Esophagus squamous epithelium (tissue), 5 donors: ENCODE measurements at regions not wholly inside any gene's neighbourhood (a gene's known extent, or its start where the extent isn't known, plus 50 kb on each side); places are given as distances from the start of the nearest gene placed in this dataset.

Experiments used
- DNase-seq: peaks from one replicate; lab custom pipeline; 2025; lab: John Stamatoyannopoulos, UW
- H3K27ac ChIP-seq, 4 donors: fragments of 200-600 bp; sonication (generic); one replicate each; pipeline ENCODE4 v1.5.1; 2016 to 2019; ENCODE audit warnings: mild to moderate bottlenecking in 1 of 4
- H3K27me3 ChIP-seq, 4 donors: fragments of 200-600 bp; sonication (generic); 1 replicate in 3 of 4; 2 replicates in 1 of 4; pipeline versions ENCODE4 v1.5.1 to v1.6.0; 2017 to 2021; ENCODE audit warnings: antibody characterized with exemption in 1 of 4
- H3K36me3 ChIP-seq, 3 donors: fragments of 200-600 bp; sonication (generic); one replicate each; pipeline ENCODE4 v1.5.1; 2016 to 2019
- H3K4me1 ChIP-seq, 3 donors: fragments of 200-600 bp; sonication (generic); one replicate each; pipeline ENCODE4 v1.5.1; 2017 to 2019
- H3K4me3 ChIP-seq, 4 donors: fragments of 200-600 bp; sonication (generic); 1 replicate in 3 of 4; 2 replicates in 1 of 4; pipeline ENCODE4 v1.5.1; 2016 to 2019; ENCODE audit warnings: mild to moderate bottlenecking in 2 of 4, moderate library complexity in 1 of 4
- H3K9me3 ChIP-seq, 3 donors: fragments of 200-600 bp; sonication (generic); one replicate each; pipeline ENCODE4 v1.5.1; 2016 to 2019
- CTCF ChIP-seq, 6 experiments: fragments of 450-650 bp in 4 of 6; fragments of 200-600 bp in 2 of 6; sonication (generic) in 2 of 6; IDR thresholded peaks; one replicate each; pipeline ENCODE4 v1.5.1; 2016 to 2019; ENCODE audit warnings: antibody characterized with exemption in 6 of 6, mild to moderate bottlenecking in 4 of 6, moderate library complexity in 4 of 6
- POLR2A ChIP-seq, 4 donors: fragments of 450-650 bp; IDR thresholded peaks; one replicate each; pipeline ENCODE4 v1.6.1; 2017; ENCODE audit warnings: antibody characterized with exemption in 4 of 4, mild to moderate bottlenecking in 4 of 4, moderate library complexity in 3 of 4
- WGBS, 2 donors: methylation state at CpG; one replicate each; pipeline ENCODE4 v1.1.5; 2018; 5-methylcytosine and 5-hydroxymethylcytosine counted together
- intact Hi-C: fragments of 100-400 bp; cut with DNase I; formaldehyde crosslinking; loops from one replicate; pipeline ENCODE4 v1.15.0; 2022
- donor health status: DM: yes; HTN: yes; CAD: no.

DNA sequence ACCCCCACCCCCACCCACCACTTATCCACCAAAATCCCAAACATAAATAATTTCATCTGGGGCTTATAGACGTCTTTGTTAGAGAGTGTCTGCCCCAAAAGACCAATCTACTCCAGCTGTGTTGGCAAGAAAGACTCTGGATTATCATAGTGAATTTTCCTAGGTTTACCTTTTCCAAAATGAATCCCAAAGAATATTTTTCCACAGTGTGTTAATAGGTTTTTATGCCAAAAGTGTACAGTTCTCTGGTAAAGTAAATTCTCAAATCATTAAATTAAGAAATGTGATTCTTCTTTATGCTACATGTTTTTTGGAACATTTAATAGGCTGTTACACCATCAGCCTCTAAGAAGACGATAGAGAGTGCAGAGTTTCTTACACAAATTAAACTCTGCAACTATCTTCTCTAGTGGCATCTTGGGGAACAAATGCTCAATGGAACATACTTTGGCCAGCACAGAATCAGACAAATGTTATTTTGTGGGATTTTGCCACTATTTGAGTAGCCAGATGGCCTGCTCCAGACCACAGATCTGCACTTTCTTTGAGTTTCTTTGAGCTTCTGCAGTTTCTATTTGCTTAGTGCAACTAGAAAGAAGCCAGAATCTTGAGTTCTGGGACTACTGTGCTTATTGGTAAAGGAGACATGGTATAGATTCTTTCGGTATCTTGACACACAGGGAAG is 206.0 kb downstream of the KIT start:
- Histone ChIP-seq H3K4me3 (no peak overlapping the region), H3K27ac (no peak overlapping the region), H3K9me3 (no peaks in the 10 kb centered on the region), H3K27me3 (no peaks in the 10 kb centered on the region), H3K36me3 (no peaks in the 10 kb centered on the region), H3K4me1 (no peaks in the 10 kb centered on the region)
- intact Hi-C loops, result no loop called here
- WGBS, 2 donors, result 73 to 87% methylated on average over 3 of the region's 3 CpGs
- TF ChIP-seq CTCF (IDR thresholded peaks at IDR 0.05) (no peak), POLR2A (IDR thresholded peaks at IDR 0.05) (no peak)
- no peak for DNase-seq

- Histone ChIP-seq H3K27ac (no peak overlapping the region), H3K4me1 (no peaks in the 10 kb centered on the region), H3K4me3 (no peak overlapping the region), H3K27me3 (no peaks in the 10 kb centered on the region), H3K9me3 (no peaks in the 10 kb centered on the region), H3K36me3 (no peaks in the 10 kb centered on the region)
- 65 to 85% methylated on average over 2 of the region's 2 CpGs for WGBS, 2 donors
- no peak for DNase-seq
- TF ChIP-seq POLR2A (IDR thresholded peaks at IDR 0.05) (no peak), CTCF (IDR thresholded peaks at IDR 0.05) (no peak)
- intact Hi-C loops, result no loop called here
Measured at GRCh38 chr4:54861201-54861600, 203.4 kb downstream of the KIT start.

DNA sequence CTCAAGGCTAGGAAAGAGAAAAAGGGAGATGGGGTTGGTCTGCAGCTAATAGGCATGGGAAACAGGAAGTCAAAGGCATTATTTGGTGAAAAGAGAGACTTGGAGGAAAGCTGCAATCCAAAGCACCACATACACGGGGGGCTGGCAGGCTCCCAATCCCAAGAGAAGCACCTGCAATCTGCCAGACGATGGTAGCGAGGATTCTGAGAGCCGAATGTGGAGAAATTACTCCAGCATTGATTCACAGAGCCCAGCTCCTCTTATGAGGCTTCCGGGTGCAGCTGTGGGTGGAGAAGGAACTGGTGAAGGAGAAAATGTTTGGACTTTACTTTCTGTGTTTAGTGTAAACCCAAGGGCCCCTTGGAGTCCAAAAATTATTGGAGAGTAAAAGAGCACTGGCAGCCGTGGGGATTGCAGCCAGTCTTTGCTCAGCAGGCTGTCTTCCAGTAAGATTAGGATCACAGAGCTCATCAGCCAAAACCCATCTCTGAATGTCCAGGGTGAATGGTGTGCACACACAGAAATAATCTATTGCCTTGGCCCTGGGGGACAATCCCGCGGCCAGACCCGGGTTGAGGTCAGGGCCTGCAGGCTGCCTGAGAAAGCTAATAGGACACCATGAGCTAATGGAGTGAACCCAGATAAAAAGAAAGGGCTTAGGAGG is 197.6 kb downstream of the KIT start:
- Histone ChIP-seq H3K36me3 (no peaks in the 10 kb centered on the region), H3K4me3 (no peak overlapping the region), H3K4me1 (peaks cover 0 to 10% (median 0%) of the 10 kb centered on the region in 3 donors), H3K27me3 (no peaks in the 10 kb centered on the region), H3K27ac (no peak overlapping the region), H3K9me3 (no peaks in the 10 kb centered on the region)
- 60 to 71% methylated on average over 9 of the region's 9 CpGs for WGBS, 2 donors
- TF ChIP-seq POLR2A (IDR thresholded peaks at IDR 0.05) (no peak), CTCF (IDR thresholded peaks at IDR 0.05) (no peak)
- intact Hi-C loops, result no loop called here
- no peak for DNase-seq

GRCh38 chr4:54852602-54853001 is 194.8 kb downstream of the KIT start:
- TF ChIP-seq CTCF (IDR thresholded peaks at IDR 0.05) (no peak), POLR2A (IDR thresholded peaks at IDR 0.05) (no peak)

DNA sequence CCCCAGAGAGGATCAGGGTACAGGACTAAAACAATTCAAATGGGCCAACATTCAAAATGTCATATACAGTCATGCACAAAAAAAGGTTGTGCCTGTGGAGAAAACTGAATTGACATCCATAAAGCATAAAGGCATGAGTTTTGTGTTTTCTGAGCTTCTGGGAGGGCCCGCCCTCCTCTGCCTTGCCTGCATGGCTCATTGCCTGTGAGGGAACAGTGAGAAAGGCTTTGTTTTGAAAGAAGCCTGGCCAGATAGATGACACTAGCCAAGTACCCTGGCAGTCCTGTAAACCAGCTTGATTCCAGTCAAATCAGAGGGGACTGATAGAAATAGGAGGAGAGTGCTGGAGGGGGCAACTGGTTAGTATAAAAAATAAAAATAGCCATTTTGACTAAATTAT is 194.3 kb downstream of the KIT start:
- WGBS, 2 donors, result 67 to 82% methylated on average over 1 of the region's 1 CpG
- no peaks in the 10 kb centered on the region for H3K27me3 ChIP-seq
- no peak overlapping the region for H3K27ac ChIP-seq
- H3K9me3 ChIP-seq, result no peaks in the 10 kb centered on the region
- no peak for DNase-seq
- H3K36me3 ChIP-seq, result no peaks in the 10 kb centered on the region
- intact Hi-C loops, result no loop called here
- TF ChIP-seq CTCF (IDR thresholded peaks at IDR 0.05) (no peak), POLR2A (IDR thresholded peaks at IDR 0.05) (no peak)
- no peak overlapping the region for H3K4me3 ChIP-seq
- peaks cover 0 to 10% (median 0%) of the 10 kb centered on the region in 3 donors for H3K4me1 ChIP-seq

More at GRCh38 chr4:54852602-54853001, 194.8 kb downstream of the KIT start:
- H3K4me1 ChIP-seq, result peaks cover 0 to 10% (median 0%) of the 10 kb centered on the region in 3 donors
- no peaks in the 10 kb centered on the region for H3K9me3 ChIP-seq
- H3K27me3 ChIP-seq, result no peaks in the 10 kb centered on the region
- DNase-seq, result no peak
- H3K36me3 ChIP-seq, result no peaks in the 10 kb centered on the region
- intact Hi-C loops, result no loop called here
- H3K27ac ChIP-seq, result no peak overlapping the region
- 85 to 90% methylated on average over 2 of the region's 2 CpGs for WGBS, 2 donors
- no peak overlapping the region for H3K4me3 ChIP-seq
